K562 (cell line): ENCODE measurements at regions not wholly inside any gene's neighbourhood (a gene's known extent, or its start where the extent isn't known, plus 50 kb on each side); places are given as distances from the start of the nearest gene placed in this dataset.
A peak's percentile ranks its signal among the peaks of the same experiment; 100 is the strongest.

Source experiments
- RCOR1 ChIP-seq, 2 experiments: IDR thresholded peaks; 2 replicates each; pipeline ENCODE4 v1.6.1; 2012; ENCODE audit warnings: low read depth in 2 of 2, low read length in 2 of 2, borderline replicate concordance in 1 of 2, improper control_type of control experiment in 1 of 2
- ZNF134 ChIP-seq: fragments of 250-450 bp; sonication (Bioruptor Pico); conservative IDR thresholded peaks from 2 replicates; pipeline ENCODE4 v1.4.0; 2020
- TF ChIP-seq, protein P1 (sequence below): sonication (generic); formaldehyde crosslinking; IDR thresholded peaks from 2 replicates; pipeline ENCODE4 v1.9.0; 2022; ENCODE audit warnings: mild to moderate bottlenecking, missing genetic modification reagents
- TF ChIP-seq, protein P2 (sequence below), 2 experiments: fragments of 450-650 bp; IDR thresholded peaks; 2 replicates each; pipeline ENCODE4 v1.6.1; 2018; ENCODE audit warnings: mild to moderate bottlenecking in 2 of 2, low read depth in 1 of 2; ENCODE audit not compliant: partially characterized antibody in 2 of 2
- TF ChIP-seq, protein P3 (sequence below): fragments of 250-450 bp; sonication (Bioruptor Pico); IDR thresholded peaks from 2 replicates; pipeline ENCODE4 v1.8.0; 2021; ENCODE audit warnings: moderate library complexity, mild to moderate bottlenecking, inconsistent platforms

DNA sequence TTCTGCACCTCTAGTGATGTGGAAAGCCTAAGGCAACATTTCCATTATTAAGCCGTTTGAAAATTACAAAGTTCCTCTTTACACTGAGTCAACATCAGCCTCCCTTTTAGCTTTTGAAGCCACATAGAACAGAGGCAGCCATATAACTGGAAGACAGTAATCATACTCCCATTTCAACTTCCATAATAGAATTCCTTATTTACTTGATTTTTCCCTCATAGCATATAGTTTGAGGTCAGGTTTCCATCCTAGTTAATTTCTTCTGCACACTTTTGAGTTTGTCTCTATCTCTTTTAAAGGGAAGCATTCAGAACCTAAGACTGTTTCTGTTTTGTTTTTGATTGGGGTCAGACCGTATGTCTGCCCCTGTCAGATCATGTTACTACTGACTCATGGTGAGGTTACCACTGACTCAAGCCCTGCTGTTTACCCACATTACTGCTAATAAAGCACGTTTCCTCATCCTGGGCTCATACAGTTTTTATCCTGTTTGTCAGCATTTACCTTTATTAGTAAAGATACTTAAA is 161.0 kb downstream of the SLC38A4 start (continued):
- TF ChIP-seq ZNF134 (CRISPR knock-in tag) (no peak), RCOR1 (IDR thresholded peaks at IDR 0.05; ENCODE audit: borderline replicate concordance in 1 of 2, low read depth in 2 of 2, low read length in 2 of 2) (peak in 1 of 2 experiments; percentile 26; a peak in 1 of 4 replicates)
- TF ChIP-seq, protein P1, sequence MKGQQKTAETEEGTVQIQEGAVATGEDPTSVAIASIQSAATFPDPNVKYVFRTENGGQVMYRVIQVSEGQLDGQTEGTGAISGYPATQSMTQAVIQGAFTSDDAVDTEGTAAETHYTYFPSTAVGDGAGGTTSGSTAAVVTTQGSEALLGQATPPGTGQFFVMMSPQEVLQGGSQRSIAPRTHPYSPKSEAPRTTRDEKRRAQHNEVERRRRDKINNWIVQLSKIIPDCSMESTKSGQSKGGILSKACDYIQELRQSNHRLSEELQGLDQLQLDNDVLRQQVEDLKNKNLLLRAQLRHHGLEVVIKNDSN (CRISPR knock-in tag), result no peak
- TF ChIP-seq, protein P2, sequence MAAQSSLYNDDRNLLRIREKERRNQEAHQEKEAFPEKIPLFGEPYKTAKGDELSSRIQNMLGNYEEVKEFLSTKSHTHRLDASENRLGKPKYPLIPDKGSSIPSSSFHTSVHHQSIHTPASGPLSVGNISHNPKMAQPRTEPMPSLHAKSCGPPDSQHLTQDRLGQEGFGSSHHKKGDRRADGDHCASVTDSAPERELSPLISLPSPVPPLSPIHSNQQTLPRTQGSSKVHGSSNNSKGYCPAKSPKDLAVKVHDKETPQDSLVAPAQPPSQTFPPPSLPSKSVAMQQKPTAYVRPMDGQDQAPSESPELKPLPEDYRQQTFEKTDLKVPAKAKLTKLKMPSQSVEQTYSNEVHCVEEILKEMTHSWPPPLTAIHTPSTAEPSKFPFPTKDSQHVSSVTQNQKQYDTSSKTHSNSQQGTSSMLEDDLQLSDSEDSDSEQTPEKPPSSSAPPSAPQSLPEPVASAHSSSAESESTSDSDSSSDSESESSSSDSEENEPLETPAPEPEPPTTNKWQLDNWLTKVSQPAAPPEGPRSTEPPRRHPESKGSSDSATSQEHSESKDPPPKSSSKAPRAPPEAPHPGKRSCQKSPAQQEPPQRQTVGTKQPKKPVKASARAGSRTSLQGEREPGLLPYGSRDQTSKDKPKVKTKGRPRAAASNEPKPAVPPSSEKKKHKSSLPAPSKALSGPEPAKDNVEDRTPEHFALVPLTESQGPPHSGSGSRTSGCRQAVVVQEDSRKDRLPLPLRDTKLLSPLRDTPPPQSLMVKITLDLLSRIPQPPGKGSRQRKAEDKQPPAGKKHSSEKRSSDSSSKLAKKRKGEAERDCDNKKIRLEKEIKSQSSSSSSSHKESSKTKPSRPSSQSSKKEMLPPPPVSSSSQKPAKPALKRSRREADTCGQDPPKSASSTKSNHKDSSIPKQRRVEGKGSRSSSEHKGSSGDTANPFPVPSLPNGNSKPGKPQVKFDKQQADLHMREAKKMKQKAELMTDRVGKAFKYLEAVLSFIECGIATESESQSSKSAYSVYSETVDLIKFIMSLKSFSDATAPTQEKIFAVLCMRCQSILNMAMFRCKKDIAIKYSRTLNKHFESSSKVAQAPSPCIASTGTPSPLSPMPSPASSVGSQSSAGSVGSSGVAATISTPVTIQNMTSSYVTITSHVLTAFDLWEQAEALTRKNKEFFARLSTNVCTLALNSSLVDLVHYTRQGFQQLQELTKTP (IDR thresholded peaks at IDR 0.05; ENCODE audit: low read depth in 1 of 2, partially characterized antibody in 2 of 2), result peak in 1 of 2 experiments; percentile 49
- TF ChIP-seq, protein P3, sequence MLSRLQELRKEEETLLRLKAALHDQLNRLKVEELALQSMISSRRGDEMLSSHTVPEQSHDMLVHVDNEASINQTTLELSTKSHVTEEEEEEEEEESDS (CRISPR knock-in tag), result no peak
